GM19025 (cell line): ENCODE measurements at regions not wholly inside any gene's neighbourhood (a gene's known extent, or its start where the extent isn't known, plus 50 kb on each side); places are given as distances from the start of the nearest gene placed in this dataset.
"Not testable (repeated sequence)": the region's sequence is repeated elsewhere in the genome, so short reads cannot be mapped to it uniquely, and the experiment has no call there.

Source experiments
- ATAC-seq: cut with Tn5 transposase; IDR thresholded peaks from one replicate; pipeline ENCODE4 v1.9.1; 2021; ENCODE audit warnings: mild to moderate bottlenecking, low read depth, moderate library complexity; ENCODE audit not compliant: unreplicated experiment

GRCh38 chr17:31798205-31798724 lies 60.8 kb downstream of the COPRS start:
- ATAC-seq: no peak

- not testable (repeated sequence) for ATAC-seq
These were observed 63.1 kb downstream of the COPRS start for GRCh38 chr17:31795941-31796340.

- ATAC-seq: no peak
These were observed 64.9 kb downstream of the COPRS start for GRCh38 chr17:31794111-31794510.

- ATAC-seq: not testable (repeated sequence)
These were observed 65.4 kb downstream of the COPRS start for GRCh38 chr17:31793634-31794033.

- ATAC-seq: no peak
These were observed 66.9 kb downstream of the COPRS start for GRCh38 chr17:31792007-31792585.

- ATAC-seq: no peak
These were observed 69.1 kb downstream of the COPRS start for GRCh38 chr17:31789707-31790505.

- no peak for ATAC-seq
These were observed 70.1 kb downstream of the COPRS start for GRCh38 chr17:31788956-31789355.

- ATAC-seq: no peak
These were observed 70.5 kb downstream of the COPRS start for GRCh38 chr17:31788571-31788946.

GRCh38 chr17:31787857-31788570 lies 71.0 kb downstream of the COPRS start:
- ATAC-seq: no peak

GRCh38 chr17:31786796-31787481 lies 72.1 kb downstream of the COPRS start:
- ATAC-seq: no peak

GRCh38 chr17:31780483-31780882 lies 78.6 kb downstream of the COPRS start:
- ATAC-seq: no peak

GRCh38 chr17:31778523-31778922 lies 80.5 kb downstream of the COPRS start:
- ATAC-seq: no peak

GRCh38 chr17:31771328-31771727 lies 87.7 kb downstream of the COPRS start:
- not testable (repeated sequence) for ATAC-seq

GRCh38 chr17:31770501-31770900 lies 88.5 kb downstream of the COPRS start:
- not testable (repeated sequence) for ATAC-seq

- ATAC-seq: not testable (repeated sequence)
These were observed 97.1 kb downstream of the COPRS start for GRCh38 chr17:31761836-31762510.

GRCh38 chr17:31758646-31759045 lies 100.4 kb downstream of the COPRS start:
- ATAC-seq: no peak

GRCh38 chr17:31757097-31757496 lies 101.9 kb downstream of the COPRS start:
- no peak for ATAC-seq

GRCh38 chr17:31754239-31754945 lies 104.7 kb downstream of the COPRS start:
- no peak for ATAC-seq

GRCh38 chr17:31753011-31753410 lies 106.0 kb downstream of the COPRS start:
- no peak for ATAC-seq

- no peak for ATAC-seq
These were observed 106.5 kb downstream of the COPRS start for GRCh38 chr17:31752584-31752983.
